Breast epithelium (tissue), 3 donors: ENCODE measurements at regions not wholly inside any gene's neighbourhood (a gene's known extent, or its start where the extent isn't known, plus 50 kb on each side); places are given as distances from the start of the nearest gene placed in this dataset.

Experiments
- POLR2A ChIP-seq: fragments of 450-650 bp; IDR thresholded peaks from one replicate; pipeline ENCODE4 v1.6.1; 2016; ENCODE audit warnings: antibody characterized with exemption, mild to moderate bottlenecking, moderate library complexity
- POLR2AphosphoS5 ChIP-seq, 3 donors: sonication (generic); formaldehyde crosslinking; IDR thresholded peaks; one replicate each; pipeline ENCODE4 v1.6.1; 2017; ENCODE audit warnings: antibody characterized with exemption in 3 of 3
- TF ChIP-seq, protein P1 (sequence below), 3 donors: fragments of 450-650 bp; IDR thresholded peaks; one replicate each; pipeline ENCODE4 v1.5.1; 2016 to 2017; ENCODE audit warnings: antibody characterized with exemption in 3 of 3, mild to moderate bottlenecking in 3 of 3, moderate library complexity in 3 of 3

DNA sequence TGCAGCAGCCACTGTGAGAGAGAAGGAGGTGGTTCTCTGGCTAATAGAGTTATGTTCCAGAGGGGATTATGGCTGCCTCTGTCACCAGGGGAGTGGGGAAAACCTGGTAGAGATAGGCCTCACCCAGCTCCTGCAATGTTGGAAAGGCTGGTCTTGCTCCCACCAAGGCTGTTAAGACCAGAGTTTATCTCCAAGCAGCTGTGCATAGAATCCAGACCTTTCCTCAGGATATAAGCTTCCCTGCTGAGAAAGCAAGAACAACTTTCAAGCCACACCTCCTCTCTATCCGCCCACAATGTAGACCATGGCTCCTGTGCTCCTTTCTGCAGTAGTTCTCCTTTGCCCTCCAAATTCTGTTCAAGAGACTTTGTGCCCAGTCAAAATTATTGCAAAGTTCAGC, 1375.4 kb downstream of the REEP3 start:
- TF ChIP-seq, protein P1, sequence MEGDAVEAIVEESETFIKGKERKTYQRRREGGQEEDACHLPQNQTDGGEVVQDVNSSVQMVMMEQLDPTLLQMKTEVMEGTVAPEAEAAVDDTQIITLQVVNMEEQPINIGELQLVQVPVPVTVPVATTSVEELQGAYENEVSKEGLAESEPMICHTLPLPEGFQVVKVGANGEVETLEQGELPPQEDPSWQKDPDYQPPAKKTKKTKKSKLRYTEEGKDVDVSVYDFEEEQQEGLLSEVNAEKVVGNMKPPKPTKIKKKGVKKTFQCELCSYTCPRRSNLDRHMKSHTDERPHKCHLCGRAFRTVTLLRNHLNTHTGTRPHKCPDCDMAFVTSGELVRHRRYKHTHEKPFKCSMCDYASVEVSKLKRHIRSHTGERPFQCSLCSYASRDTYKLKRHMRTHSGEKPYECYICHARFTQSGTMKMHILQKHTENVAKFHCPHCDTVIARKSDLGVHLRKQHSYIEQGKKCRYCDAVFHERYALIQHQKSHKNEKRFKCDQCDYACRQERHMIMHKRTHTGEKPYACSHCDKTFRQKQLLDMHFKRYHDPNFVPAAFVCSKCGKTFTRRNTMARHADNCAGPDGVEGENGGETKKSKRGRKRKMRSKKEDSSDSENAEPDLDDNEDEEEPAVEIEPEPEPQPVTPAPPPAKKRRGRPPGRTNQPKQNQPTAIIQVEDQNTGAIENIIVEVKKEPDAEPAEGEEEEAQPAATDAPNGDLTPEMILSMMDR (IDR thresholded peaks at IDR 0.05) = no peak
- TF ChIP-seq POLR2AphosphoS5 (IDR thresholded peaks at IDR 0.05) = no peak
- no peak for TF ChIP-seq POLR2A
